ENCODE measurements at regions not wholly inside any gene's neighbourhood (a gene's known extent, or its start where the extent isn't known, plus 50 kb on each side); places are given as distances from the start of the nearest gene placed in this dataset.

DNA sequence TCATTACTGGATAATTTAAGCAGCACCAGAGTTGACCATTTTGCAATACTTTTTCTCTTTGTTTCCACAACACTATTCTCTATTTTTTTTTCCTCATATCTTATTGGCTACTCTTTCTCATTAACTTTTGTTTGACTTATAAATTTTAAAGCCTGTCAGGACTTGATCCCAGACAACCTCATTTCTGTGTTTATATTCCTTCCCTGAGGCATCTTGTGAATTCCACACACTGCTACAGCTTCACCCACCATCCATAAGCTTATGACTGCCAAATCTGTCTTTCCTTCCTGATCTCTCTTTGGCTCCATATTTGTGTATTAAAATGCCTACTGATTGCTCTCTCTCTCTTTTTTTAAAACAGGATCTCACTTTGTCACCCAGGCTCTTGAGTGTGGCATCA lies 124.6 kb upstream of the MBL2 start:
- no peak for DNase-seq

DNA sequence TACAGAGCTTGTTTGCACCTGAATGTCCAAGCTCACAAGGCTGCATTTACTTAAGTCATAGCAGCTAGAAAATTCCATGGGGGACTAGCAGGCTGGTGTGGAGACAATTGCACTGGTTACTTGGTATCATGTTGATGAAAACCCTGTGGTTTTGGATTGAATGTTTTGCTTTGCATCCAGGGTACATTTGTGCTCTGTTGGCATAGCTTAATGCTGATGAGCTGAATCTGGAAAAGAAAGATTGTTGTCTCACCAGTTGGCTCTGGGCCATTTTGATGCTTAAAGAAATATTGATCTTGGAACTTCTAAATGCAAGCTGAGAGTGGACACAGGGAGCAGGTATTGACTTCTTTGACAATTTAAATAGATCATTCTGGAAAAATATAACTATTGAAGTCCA lies 122.5 kb upstream of the MBL2 start:
- no peak for DNase-seq

- no peak for DNase-seq
These were observed 117.7 kb upstream of the MBL2 start for GRCh38 chr10:52890281-52890680.

DNA sequence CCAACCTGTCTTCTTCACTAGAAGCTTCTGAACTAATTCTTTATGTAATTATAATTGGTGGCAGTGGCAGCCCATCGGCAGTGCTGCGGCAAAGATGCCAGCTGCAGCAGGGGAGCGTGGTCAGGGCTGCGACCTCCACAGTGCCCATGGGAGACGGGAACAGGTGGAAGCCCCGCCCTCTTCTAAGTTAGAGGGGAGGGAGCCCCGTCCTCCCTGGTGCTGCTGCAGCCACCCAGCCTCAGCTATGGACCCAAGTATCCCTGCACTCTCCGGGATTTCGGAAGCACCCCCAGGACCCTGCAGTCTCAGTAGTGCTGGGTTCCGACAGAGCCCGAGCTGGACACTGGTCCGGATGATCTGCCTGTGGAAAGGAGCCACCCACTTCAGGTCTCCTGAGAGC lies 117.0 kb upstream of the MBL2 start:
- DNase-seq = no peak

DNA sequence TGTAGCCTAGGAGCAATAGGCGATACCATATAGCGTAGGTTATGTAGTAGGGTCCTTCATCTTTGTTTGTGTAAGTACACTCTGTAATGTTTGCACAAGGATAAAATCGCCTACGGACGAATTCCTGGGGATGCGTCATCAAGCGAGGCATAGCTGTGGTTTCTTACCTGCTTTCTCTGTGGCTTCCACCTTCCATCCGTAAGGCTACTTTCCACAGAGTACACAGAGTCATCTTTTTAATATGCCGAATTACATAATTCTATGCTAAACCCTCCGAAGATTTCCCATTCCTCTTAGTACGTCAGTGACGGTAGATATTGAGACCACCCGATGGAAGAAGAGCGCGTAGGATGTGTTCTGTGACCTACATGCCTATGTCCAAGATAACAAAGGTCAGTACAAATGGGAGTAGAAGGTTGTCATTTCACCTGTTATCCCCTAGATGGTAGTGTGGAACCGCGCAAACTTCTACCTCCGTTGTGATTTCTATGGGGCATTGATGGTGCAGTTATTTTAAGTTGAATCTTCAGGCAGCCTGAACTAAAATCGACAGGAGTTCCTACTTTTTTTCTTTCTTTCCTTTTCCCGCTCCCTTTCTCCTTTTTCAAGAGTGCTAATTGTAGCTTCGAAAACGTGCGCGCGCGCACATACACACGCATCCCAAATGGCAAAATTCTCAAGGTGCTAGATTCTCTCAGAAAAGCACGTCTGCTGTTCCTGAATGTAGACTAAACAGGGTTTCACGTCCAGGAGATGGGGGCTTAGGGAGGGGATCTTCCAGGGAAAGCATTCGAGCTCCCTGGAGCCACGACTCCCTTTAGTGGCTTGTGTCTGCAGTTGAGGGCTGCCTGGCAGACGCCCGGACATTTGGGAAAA lies 111.7 kb upstream of the MBL2 start:
- peak in 28 of 56 donors; percentile 1 to 70 (median 11) for DNase-seq

GRCh38 chr10:52879091-52879807 lies 106.7 kb upstream of the MBL2 start:
- DNase-seq = no peak

DNA sequence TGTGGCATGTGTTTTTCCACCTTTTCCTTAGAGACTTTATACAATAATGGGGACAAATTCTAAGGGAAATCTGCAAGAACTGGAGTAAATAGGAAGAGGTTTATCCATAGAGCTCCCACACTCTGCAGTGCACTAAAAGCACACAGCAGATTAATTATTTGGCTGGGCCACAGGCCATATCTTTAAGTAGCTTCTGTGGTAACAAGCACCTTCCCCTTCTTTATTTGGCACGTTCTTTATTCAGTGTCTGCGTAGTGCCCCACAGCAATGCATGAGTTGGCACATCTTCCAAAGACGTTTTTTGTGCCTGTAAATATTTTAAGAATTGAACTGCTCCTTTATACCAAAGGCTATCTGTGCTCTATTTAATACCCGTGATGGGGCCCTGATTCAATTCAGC lies 104.9 kb upstream of the MBL2 start:
- no peak for DNase-seq

- no peak for DNase-seq
These were observed 102.8 kb upstream of the MBL2 start for GRCh38 chr10:52875336-52875735.

- DNase-seq = no peak
These were observed 102.0 kb upstream of the MBL2 start for GRCh38 chr10:52874581-52874980.

- no peak for DNase-seq
These were observed 98.7 kb upstream of the MBL2 start for GRCh38 chr10:52871191-52871843.

DNA sequence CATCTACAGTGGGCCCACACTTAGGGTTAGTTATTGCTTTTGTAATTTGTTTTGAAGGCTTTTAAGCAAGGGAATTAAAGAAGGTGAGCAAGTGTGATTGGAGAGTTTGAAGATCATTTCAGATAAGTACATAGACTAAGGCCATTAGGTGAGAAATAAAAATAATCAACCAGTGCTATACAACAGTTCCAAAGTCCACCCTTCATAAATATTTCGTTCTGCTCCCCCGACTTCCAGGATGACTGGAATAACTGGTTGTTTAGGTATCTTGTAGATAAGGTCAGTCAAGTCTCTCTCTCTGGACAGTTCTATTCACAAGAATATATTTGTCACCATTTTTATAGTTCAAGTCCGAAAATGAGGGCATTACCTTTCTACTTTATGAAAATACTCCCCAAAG lies 98.0 kb upstream of the MBL2 start:
- no peak for DNase-seq

- no peak for DNase-seq
These were observed 97.3 kb upstream of the MBL2 start for GRCh38 chr10:52869864-52870263.

DNA sequence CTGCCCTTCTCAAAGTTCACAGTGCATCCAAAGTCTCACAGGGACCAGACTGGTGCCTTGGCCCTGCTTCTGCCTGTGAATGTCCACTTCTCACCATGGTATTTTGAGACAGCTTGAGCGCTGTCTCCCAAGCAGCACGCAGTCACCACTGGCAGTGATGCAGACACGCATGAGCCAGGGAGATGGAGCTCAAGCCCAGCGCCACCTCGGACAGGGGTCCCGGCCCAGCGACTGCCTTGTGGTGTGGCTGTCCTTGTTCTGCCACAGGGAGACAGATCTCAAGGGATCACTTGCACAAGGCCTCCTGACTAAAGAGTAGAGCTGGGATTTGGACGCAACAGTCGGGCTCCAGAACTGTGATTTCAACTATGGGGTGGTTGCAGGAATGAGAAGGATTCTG lies 92.6 kb upstream of the MBL2 start:
- no peak for DNase-seq

DNA sequence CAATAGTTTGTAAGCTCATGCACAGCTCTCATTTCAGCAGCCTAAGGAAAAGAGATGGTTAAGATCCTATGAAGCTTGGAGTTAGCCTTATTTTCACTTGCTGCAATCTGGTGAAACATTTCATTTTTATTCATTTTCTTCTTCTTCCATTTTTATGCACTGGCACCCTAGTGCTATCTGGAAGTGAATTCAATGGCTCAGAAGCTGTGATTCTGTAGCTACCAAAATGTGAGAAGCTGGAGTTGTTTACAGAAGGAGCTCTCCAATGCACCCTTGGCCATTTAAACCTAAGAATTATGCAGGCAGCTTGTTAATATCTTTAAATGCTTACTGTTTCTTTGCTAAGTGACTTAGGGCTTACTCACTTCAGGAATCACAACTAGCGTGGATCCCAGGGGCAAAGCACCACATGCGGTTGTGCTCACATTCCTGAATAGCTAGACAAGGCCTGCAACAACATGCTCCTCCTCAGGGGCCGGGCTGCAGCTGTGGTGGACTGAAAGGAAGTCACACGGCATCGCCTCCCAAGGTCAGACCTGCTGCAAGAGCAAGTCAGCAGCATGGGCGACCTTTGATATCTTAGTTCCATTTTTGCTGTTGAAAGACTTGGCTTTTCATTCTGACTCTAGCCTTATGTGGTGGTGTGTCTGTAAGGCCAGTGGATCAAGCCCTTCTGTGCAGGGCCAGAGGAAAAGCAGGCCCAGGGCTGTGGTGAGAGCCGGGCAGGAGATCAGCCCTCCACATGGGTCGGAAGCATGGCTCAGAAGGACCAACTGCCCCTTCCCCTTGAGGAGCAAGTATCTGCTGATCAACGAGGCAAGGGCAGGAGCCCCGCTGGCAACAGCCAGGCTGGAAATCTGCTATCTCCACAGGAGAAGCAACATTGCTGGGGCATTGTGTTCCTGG lies 91.9 kb upstream of the MBL2 start:
- DNase-seq = no peak

GRCh38 chr10:52858722-52859121 lies 86.1 kb upstream of the MBL2 start:
- no peak for DNase-seq

DNA sequence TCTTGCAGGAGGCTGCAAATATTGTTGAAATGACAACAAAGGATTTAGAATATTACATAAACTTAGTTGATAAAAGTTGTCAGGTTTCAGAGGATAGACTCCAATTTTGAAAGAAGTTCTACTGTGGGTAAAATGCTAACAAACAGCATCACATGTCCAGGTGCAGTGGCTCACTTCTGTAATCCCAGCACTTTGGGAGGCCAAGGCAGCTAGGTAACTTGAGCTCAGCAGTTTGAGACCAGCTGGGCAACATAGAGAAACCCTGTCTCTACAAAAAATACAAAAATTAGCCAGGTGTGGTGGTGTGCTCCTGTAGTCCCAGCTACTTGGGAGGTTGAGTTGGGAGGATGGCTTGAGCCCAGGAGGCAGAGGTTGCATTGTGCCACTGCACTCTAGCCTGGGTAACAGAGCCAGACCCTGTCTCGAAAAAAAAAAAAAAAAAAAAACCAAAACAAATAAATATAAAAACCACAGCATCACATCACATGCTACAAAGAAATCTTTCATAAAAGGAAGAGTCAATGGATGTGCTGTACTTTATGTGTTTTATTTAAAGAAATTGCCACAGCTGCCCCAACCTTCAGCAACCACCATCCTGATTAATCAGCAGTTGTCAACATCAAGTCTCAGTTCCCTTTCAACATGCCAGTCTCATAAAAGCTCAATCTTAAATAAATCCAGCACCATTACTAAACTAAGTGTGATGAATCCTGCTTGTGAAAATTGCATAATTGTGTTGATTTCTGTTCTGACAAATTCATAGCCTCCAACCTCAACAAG lies 83.2 kb upstream of the MBL2 start:
- DNase-seq = no peak

DNA sequence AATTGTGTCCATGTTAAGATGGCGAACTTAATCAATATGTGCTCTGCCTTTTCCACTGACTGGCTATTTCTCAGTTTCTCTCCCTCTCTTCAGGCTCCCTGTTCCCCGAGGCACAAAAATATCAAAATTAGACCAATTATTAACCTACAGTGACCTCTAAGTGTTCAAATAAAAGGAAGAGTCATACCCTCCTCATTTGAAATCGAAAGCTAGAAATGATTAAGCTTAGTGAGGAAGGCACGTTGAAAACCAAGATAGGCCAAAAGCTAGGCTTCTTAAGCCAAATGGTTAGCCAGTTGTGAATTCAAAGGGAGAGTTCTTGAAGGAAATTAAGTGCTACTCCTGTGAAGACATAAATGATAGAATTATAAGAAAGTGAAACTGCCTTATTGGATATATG lies 81.1 kb upstream of the MBL2 start:
- DNase-seq = no peak

- DNase-seq = no peak
These were observed 64.2 kb upstream of the MBL2 start for GRCh38 chr10:52836816-52837215.

Measured in amygdala (tissue), 56 donors.